ENCODE measurements at regions not wholly inside any gene's neighbourhood (a gene's known extent, or its start where the extent isn't known, plus 50 kb on each side); places are given as distances from the start of the nearest gene placed in this dataset.
"Not testable (repeated sequence)": the region's sequence is repeated elsewhere in the genome, so short reads cannot be mapped to it uniquely, and the experiment has no call there.

DNA sequence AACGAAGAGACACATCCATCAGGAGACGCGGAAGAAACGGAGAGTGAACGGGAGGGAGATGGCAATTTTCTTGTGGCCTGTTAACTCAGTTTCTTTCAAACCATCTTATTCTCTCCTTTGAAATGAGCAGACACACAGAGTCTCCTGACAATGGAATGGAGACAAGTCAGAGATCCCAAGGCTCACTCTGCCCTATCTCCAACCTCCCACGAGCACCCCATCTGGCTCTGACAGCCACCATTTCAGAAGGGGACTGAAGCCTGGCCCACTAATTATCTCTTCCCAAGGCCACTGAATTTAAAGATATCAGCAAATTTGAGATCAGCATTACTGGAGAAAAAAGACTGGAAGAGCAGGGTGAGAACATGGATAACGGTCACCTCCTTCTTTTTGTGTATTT, 215.6 kb downstream of the DHX15 start:
- DNase-seq = no peak

GRCh38 chr4:24364852-24365251, 219.5 kb downstream of the DHX15 start:
- DNase-seq = no peak

DNA sequence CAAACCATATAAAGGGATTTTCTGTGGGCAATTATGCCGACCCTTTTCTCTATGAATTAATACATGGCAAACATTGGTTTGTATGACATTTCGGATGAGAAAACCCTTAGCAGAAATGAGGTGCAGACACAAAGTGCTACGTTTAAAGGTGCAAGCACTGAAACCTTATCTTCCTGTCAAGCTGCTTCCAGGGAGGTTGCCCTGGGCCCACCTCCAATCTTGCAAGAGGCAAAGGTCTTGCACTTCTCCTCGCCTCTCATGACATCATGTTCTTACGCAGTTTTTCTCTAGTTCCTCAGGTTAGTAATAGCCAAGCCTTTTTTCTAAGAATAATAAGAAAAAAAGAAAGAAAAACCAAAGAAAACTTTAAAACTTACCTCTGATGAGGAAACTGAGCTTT, 220.1 kb downstream of the DHX15 start:
- no peak for DNase-seq

GRCh38 chr4:24363751-24364150, 220.6 kb downstream of the DHX15 start:
- no peak for DNase-seq

GRCh38 chr4:24352112-24352511, 232.2 kb downstream of the DHX15 start:
- DNase-seq = no peak

- not testable (repeated sequence) for DNase-seq
Measured at GRCh38 chr4:24349168-24349996, 235.0 kb downstream of the DHX15 start.

GRCh38 chr4:24339260-24339659, 245.1 kb downstream of the DHX15 start:
- DNase-seq = no peak

DNA sequence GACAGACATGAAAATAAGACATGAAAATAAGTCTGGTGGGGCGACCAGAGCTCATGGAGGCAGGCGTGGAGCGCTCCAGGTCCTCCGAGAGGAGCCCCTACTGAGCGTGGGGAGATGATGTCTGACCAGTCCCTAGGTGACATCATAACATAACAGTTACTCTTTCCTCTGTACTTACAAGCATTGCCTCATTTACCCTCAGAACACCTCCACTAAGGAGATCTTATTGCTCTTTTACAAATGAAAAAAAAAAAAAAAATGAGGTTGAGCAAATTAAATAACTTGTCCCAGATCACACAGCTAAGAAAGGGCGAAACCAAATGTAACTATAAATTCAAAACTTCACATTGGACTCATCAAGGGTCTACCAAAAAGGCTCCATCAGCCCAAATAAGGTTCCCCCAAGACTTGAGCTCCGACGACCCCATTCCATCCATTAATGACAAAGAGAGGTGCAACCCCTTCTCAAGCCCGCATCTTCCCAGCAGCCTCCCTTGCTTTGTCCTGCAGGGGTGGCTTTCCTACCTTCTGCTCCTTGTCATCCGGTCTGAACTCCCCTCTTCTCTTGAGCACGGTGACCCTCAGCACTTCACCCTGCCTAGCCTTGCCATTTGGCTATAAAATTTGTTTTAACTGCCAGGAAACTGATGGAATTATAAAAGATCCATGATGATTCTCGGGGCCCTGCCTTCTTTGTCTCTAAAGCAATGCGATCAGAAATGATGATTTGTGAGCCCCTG, 246.7 kb downstream of the DHX15 start:
- DNase-seq = no peak

DNA sequence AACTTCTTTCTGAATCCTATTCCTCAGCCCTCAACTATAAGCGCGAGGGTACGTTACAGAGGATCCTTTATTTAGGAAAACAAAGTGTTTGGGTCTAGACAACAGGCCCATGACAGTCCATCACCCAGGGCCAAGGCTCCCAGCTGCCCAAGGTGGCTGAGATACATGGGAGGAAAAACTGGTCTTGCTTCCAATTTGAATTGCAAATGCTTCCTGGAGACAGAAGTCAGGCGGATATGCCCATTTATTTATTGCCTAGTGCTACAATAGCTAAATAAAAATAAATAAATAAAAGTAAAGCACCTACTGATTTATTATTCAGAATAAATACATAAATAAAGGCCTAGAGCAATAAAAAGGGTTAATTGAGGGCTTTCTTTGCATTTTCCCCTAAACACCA, 248.7 kb downstream of the DHX15 start:
- no peak for DNase-seq

DNA sequence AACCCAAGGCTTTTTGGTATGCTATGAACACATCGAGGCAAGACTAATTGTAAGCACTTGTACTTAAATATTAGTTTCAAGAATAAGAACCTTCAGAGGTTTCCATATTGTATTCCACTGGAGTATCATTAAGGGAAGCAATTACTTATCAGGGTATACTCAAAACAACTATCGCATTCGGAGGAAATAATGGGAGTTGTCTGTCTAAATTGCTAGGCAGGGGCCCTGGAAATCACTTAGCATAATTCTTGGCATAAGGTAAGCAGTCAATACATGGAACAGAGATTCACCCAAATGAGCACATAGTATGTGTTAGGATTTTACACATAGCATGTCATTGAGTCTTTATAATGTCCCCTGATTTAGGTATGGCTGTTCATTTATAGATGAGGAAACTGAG, 249.4 kb downstream of the DHX15 start:
- no peak for DNase-seq

DNA sequence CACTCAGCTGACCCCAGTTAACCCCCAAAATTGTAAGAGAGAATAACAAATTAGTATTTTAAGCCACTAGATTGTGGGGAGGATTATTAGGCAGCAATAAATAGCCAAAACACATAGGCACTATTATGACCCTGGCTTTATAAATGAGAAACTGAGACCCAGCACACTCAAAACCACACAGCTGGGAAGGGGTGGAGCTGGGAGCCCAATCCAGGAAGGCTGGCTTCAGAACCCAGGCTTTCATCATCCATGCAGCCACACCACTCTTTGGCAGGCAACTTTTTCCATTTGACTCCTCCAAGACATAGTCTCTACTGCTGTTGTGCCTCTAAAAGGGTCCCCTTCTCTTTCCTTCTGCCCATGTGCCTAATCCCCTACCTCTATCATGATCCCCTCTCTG, 253.8 kb downstream of the DHX15 start:
- no peak for DNase-seq

- DNase-seq = no peak
Measured at GRCh38 chr4:24330172-24330571, 254.2 kb downstream of the DHX15 start.

- DNase-seq = peak in 14 of 51 donors; percentile 4 to 26 (median 9)
Measured at GRCh38 chr4:24328711-24329110, 255.6 kb downstream of the DHX15 start.

GRCh38 chr4:24328310-24328709, 256.0 kb downstream of the DHX15 start:
- no peak for DNase-seq

DNA sequence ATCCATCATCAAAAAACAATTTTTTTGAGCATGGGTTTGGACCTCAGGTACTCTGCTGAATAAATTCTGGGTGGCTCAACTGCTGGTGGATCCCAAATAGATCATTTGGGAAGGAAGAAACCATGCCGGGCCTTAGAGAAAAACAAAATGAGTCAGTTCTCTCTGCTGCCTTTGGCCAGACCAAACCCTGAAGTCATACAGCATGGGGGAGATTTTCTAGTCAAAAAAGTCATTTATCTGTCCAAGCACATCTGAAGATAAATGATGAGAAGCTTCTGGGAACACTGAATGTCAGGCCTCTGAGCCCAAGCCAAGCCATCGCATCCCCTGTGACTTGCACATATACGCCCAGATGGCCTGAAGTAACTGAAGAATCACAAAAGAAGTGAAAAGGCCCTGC, 261.4 kb downstream of the DHX15 start:
- no peak for DNase-seq

GRCh38 chr4:24322511-24322910, 261.8 kb downstream of the DHX15 start:
- DNase-seq = peak in 2 of 51 donors; percentile 40 to 51

- peak in 1 of 51 donors; percentile 56 for DNase-seq
Measured at GRCh38 chr4:24321616-24322015, 262.7 kb downstream of the DHX15 start.

- peak in 1 of 51 donors; percentile 56 for DNase-seq
Measured at GRCh38 chr4:24321131-24321530, 263.2 kb downstream of the DHX15 start.

DNA sequence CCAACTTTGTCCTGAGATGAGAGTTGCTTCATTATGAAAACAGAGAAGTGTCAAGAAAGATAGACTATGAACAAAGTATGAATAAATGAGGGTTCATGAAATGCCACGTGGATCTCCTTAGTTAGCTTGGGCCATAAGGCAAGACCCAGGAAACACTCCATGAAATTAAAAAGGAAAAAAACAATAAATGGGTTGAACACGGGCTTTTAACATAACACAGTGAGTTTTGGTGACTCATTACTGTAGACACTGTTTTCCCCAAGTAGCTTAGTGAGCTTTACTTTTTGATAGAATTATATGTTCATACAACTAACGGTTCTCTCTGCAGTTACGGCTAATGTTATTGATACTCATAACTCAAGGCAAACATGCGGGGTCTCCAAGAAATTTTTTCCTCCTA, 265.0 kb downstream of the DHX15 start:
- DNase-seq = no peak

DNA sequence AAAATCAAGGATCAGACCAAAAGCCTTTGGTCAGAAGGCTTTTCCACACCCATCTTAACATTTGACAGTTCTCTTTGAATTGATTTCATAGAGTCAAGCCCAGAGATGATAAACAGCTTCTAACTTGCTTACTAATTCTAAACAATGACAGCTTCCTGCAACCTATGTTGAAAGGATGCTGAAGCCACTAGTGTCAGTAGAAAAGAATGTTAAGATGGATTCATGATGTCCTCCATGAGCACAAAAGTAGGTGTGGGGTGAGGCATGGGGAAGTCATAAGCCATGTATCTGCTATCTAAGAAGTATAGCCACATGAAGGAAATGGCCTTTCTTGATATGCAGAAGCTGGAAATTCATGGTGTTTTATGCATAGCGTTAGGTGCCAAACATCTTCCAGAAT, 269.3 kb downstream of the DHX15 start:
- DNase-seq = no peak

DNA sequence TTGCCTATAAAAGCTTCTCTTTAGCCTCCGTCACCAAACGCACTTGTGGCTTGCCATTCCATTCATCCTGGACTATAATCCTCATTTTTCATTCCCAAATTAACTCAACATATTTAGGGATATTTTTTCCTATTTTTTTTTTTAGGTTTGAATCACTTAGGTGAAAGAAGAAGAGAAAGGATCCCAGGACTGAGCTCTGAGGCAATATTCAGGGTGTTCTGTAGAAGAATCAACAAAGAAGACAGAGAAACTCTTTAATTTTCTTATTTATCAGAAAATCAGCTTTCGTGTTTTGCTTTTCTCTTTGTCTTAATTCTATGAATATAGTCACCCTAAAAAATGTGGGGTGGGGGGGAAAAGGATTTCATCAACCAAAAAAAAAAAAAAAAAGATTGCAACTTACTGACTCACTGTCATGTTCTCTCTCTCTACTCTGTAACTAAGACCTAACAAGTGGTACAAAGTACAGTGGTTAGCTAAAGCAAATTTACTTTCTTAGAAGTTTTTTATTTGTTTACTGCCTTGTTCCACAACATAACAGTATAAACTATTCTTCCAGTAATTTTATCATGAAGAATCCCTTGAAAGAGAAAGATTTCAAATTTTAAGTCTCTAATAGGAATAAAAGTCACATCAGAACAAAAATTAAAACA, 272.0 kb downstream of the DHX15 start:
- no peak for DNase-seq

GRCh38 chr4:24303926-24304325, 280.4 kb downstream of the DHX15 start:
- DNase-seq = no peak

Measured in hypothalamus (tissue), 51 donors.